Choroid plexus epithelial cell (primary cell): ENCODE measurements at regions not wholly inside any gene's neighbourhood (a gene's known extent, or its start where the extent isn't known, plus 50 kb on each side); places are given as distances from the start of the nearest gene placed in this dataset.
"Not testable (repeated sequence)": the region's sequence is repeated elsewhere in the genome, so short reads cannot be mapped to it uniquely, and the experiment has no call there.

Experiments used
- DNase-seq: peaks from one replicate; pipeline ENCODE4 v3.0.0-alpha.2; 2010; ENCODE audit warnings: low read depth
- H3K4me3 ChIP-seq: 2 replicates; pipeline ENCODE4 v1.5.1; 2011; ENCODE audit warnings: low read depth, mild to moderate bottlenecking, control low read depth, low read length, moderate library complexity
- TF ChIP-seq, protein P1 (sequence below): conservative IDR thresholded peaks from 2 replicates; pipeline ENCODE4 v1.5.1; 2011; ENCODE audit warnings: low read depth, mild to moderate bottlenecking, control low read depth, inconsistent platforms, low read length, moderate library complexity

- TF ChIP-seq, protein P1, sequence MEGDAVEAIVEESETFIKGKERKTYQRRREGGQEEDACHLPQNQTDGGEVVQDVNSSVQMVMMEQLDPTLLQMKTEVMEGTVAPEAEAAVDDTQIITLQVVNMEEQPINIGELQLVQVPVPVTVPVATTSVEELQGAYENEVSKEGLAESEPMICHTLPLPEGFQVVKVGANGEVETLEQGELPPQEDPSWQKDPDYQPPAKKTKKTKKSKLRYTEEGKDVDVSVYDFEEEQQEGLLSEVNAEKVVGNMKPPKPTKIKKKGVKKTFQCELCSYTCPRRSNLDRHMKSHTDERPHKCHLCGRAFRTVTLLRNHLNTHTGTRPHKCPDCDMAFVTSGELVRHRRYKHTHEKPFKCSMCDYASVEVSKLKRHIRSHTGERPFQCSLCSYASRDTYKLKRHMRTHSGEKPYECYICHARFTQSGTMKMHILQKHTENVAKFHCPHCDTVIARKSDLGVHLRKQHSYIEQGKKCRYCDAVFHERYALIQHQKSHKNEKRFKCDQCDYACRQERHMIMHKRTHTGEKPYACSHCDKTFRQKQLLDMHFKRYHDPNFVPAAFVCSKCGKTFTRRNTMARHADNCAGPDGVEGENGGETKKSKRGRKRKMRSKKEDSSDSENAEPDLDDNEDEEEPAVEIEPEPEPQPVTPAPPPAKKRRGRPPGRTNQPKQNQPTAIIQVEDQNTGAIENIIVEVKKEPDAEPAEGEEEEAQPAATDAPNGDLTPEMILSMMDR, result no peak
- H3K4me3 ChIP-seq, result no peak overlapping the region
- DNase-seq, result no peak
Measured at GRCh38 chr5:44051591-44051990, 337.6 kb downstream of the FGF10 start.

GRCh38 chr5:44048276-44048984 is 340.8 kb downstream of the FGF10 start:
- DNase-seq, result no peak

GRCh38 chr5:44046619-44047364 is 342.4 kb downstream of the FGF10 start:
- DNase-seq, result no peak
- TF ChIP-seq, protein P1, result no peak
- no peak overlapping the region for H3K4me3 ChIP-seq

More at GRCh38 chr5:44048276-44048984, 340.8 kb downstream of the FGF10 start:
- no peak overlapping the region for H3K4me3 ChIP-seq
- TF ChIP-seq, protein P1, result no peak

GRCh38 chr5:44044549-44044948 is 344.7 kb downstream of the FGF10 start:
- DNase-seq, result not testable (repeated sequence)

DNA sequence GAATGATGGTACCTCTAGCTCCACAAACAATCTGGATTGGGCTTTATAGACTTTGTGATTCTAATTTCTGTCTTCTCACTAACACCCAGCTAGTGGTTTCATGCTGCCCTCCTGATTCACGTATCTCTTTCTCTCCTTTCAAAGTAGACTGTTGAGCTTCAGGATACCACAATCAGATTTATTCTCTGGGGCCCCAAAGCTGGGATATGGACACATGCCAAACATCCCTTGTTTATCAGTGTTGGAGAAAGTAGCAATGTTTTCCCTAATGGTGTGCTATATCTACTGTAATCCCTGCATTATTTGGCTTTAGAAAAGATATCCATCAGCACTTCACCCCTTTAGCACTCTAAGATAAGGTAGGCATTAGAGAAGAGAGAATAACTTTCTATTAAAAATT is 361.0 kb downstream of the FGF10 start:
- no peak for DNase-seq
- TF ChIP-seq, protein P1, result no peak
- H3K4me3 ChIP-seq, result no peak overlapping the region

More at GRCh38 chr5:44044549-44044948, 344.7 kb downstream of the FGF10 start:
- H3K4me3 ChIP-seq, result not testable (repeated sequence)

- DNase-seq, result no peak
- TF ChIP-seq, protein P1, result no peak
- no peak overlapping the region for H3K4me3 ChIP-seq
Measured at GRCh38 chr5:44022622-44023021, 366.6 kb downstream of the FGF10 start.

DNA sequence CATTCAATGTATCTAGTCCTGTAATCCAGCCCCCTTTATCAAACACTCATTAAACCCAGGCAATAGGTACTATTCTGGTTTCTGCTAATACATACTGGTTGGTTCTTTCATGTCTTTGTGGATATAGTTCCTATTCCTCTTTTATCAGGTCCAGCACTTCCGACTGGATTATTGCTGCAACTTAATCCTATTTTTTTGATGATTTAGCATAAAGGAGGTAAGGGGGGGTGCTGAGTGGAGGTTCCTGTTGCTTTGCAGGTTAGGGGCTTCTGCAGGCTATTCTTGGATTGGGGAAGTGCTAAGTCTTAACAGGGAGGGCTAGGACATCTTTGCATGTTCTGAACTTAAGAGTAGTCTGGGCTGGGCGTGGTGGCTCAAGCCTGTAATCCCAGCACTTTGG is 377.7 kb downstream of the FGF10 start:
- no peak for DNase-seq
- H3K4me3 ChIP-seq, result no peak overlapping the region
- TF ChIP-seq, protein P1, result no peak
